Suprapubic skin (tissue), 4 donors: ENCODE measurements at regions not wholly inside any gene's neighbourhood (a gene's known extent, or its start where the extent isn't known, plus 50 kb on each side); places are given as distances from the start of the nearest gene placed in this dataset.
"Not testable (repeated sequence)": the region's sequence is repeated elsewhere in the genome, so short reads cannot be mapped to it uniquely, and the experiment has no call there.

ENCODE experiments used
- EP300 ChIP-seq: sonication (generic); formaldehyde crosslinking; IDR thresholded peaks from one replicate; pipeline ENCODE4 v1.6.1; 2017; ENCODE audit warnings: antibody characterized with exemption
- POLR2A ChIP-seq, 2 donors: fragments of 450-650 bp; IDR thresholded peaks; one replicate each; pipeline ENCODE4 v1.6.1; 2017; ENCODE audit warnings: antibody characterized with exemption in 2 of 2, mild to moderate bottlenecking in 2 of 2, moderate library complexity in 2 of 2
- POLR2AphosphoS5 ChIP-seq, 3 donors: sonication (generic); formaldehyde crosslinking; IDR thresholded peaks; one replicate each; pipeline ENCODE4 v1.6.1; 2017; ENCODE audit warnings: antibody characterized with exemption in 3 of 3
- TF ChIP-seq, protein P1 (sequence below), 2 donors: fragments of 200-600 bp in 1 of 2; fragments of 450-650 bp in 1 of 2; sonication (generic) in 1 of 2; IDR thresholded peaks; one replicate each; pipeline ENCODE4 v1.5.1; 2016 to 2019; ENCODE audit warnings: antibody characterized with exemption in 2 of 2, mild to moderate bottlenecking in 1 of 2, moderate library complexity in 1 of 2

DNA sequence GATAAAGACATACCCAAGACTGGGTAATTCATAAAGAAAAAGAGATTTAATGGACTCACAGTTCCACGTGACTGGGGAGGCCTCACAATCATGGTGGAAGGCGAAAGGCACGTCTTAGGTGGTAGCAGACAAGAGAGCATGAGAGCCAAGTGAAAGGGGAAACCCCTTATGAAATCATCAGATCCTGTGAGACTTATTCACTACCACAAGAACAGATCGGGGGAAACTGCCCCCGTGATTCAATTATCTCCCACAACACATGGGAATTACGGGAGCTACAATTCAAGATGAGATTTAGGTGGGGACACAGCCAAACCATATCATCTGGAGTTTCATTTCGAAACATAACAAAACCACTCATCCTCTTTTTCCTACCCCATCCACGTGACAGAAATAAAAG, 193.2 kb downstream of the OR2B2 start:
- not testable (repeated sequence) for TF ChIP-seq EP300; POLR2AphosphoS5 (IDR thresholded peaks at IDR 0.05); POLR2A (IDR thresholded peaks at IDR 0.05)
- TF ChIP-seq, protein P1, sequence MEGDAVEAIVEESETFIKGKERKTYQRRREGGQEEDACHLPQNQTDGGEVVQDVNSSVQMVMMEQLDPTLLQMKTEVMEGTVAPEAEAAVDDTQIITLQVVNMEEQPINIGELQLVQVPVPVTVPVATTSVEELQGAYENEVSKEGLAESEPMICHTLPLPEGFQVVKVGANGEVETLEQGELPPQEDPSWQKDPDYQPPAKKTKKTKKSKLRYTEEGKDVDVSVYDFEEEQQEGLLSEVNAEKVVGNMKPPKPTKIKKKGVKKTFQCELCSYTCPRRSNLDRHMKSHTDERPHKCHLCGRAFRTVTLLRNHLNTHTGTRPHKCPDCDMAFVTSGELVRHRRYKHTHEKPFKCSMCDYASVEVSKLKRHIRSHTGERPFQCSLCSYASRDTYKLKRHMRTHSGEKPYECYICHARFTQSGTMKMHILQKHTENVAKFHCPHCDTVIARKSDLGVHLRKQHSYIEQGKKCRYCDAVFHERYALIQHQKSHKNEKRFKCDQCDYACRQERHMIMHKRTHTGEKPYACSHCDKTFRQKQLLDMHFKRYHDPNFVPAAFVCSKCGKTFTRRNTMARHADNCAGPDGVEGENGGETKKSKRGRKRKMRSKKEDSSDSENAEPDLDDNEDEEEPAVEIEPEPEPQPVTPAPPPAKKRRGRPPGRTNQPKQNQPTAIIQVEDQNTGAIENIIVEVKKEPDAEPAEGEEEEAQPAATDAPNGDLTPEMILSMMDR (IDR thresholded peaks at IDR 0.05) = not testable (repeated sequence)
